Skeletal muscle tissue (tissue), 3 donors: ENCODE measurements at regions not wholly inside any gene's neighbourhood (a gene's known extent, or its start where the extent isn't known, plus 50 kb on each side); places are given as distances from the start of the nearest gene placed in this dataset.

Experiments
- H3K27ac ChIP-seq: one replicate; pipeline ENCODE4 v1.7.0; 2013; ENCODE audit warnings: mild to moderate bottlenecking, low read depth, low read length, inconsistent platforms
- H3K27me3 ChIP-seq, 3 donors: one replicate each; pipeline ENCODE4 v1.7.0; 2013; ENCODE audit warnings: low read length in 3 of 3; ENCODE audit not compliant: control insufficient read depth in 3 of 3, insufficient read depth in 3 of 3
- H3K36me3 ChIP-seq, 3 donors: one replicate each; pipeline ENCODE4 v1.7.0; 2013; ENCODE audit warnings: low read length in 3 of 3; ENCODE audit not compliant: control insufficient read depth in 3 of 3, insufficient read depth in 3 of 3
- H3K4me1 ChIP-seq, 3 donors: one replicate each; pipeline ENCODE4 v1.7.0; 2013; ENCODE audit warnings: low read length in 3 of 3, mild to moderate bottlenecking in 3 of 3; ENCODE audit not compliant: control insufficient read depth in 3 of 3, insufficient read depth in 3 of 3
- H3K4me3 ChIP-seq, 3 donors: one replicate each; pipeline ENCODE4 v1.7.0; 2013; ENCODE audit warnings: low read length in 3 of 3
- H3K9ac ChIP-seq, 3 donors: one replicate each; pipeline ENCODE4 v1.7.0; 2013; ENCODE audit warnings: low read length in 3 of 3, mild to moderate bottlenecking in 3 of 3, moderate library complexity in 2 of 3, low read depth in 1 of 3
- H3K9me3 ChIP-seq, 3 donors: one replicate each; pipeline ENCODE4 v1.7.0; 2013; ENCODE audit warnings: low read length in 3 of 3; ENCODE audit not compliant: control insufficient read depth in 3 of 3
- donor health status: Osteomylitis.

DNA sequence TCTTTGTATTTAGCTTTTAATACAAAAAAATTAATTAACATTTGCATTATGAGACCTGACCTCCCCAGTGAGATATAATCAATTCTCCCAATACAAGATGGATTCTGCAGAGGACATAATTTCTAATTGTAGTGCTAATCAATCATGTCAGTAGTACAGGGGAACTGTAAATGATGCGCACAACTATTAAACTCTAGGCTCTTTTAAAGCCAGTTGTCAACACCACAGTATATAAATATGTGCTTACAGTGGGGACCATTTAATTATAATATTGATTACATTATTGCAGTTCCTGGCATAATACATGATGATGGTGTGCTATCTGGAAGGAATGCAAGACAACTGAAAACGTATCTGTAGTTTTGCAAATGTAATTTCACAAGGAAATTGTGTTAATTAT is 285.6 kb upstream of the EPHA4 start:
- no peak overlapping the region for H3K27ac ChIP-seq
- no peaks in the 10 kb centered on the region for H3K27me3 ChIP-seq
- no peak overlapping the region for H3K4me3 ChIP-seq
- H3K9me3 ChIP-seq: no peaks in the 10 kb centered on the region
- H3K4me1 ChIP-seq: no peaks in the 10 kb centered on the region
- no peak overlapping the region for H3K9ac ChIP-seq
- no peaks in the 10 kb centered on the region for H3K36me3 ChIP-seq

- no peak overlapping the region for H3K9ac ChIP-seq
- H3K4me3 ChIP-seq: no peak overlapping the region
- no peaks in the 10 kb centered on the region for H3K9me3 ChIP-seq
- no peaks in the 10 kb centered on the region for H3K27me3 ChIP-seq
- H3K4me1 ChIP-seq: no peaks in the 10 kb centered on the region
- no peaks in the 10 kb centered on the region for H3K36me3 ChIP-seq
- no peak overlapping the region for H3K27ac ChIP-seq
These were observed 281.2 kb upstream of the EPHA4 start for GRCh38 chr2:221853297-221853696.

DNA sequence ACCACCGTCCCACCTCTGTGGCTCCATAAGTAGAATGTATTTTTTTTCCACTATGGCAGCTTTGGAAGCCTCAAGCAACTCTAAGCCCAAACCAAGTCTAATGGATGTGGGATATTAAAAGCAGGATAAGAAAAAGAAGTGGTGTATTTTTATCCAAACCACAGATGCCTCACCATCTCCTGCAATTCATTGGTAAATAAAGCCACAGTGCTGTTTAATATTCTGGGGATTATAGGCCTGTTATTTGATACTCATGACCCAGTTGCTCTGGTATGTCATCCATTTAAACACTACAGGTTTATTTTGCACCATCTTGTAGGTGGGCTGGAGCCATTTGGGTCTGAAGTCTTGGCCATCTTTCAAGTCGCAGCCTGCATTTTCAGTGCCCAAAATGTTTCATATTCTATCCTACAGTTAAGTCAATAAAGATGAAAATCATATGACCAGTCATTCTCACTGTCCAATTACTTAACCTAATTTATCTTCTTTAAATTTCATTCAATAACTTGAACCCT is 279.5 kb upstream of the EPHA4 start:
- Histone ChIP-seq H3K27ac (no peak overlapping the region), H3K4me1 (no peaks in the 10 kb centered on the region), H3K36me3 (no peaks in the 10 kb centered on the region), H3K4me3 (no peak overlapping the region), H3K27me3 (no peaks in the 10 kb centered on the region), H3K9me3 (no peaks in the 10 kb centered on the region), H3K9ac (no peak overlapping the region)

- no peaks in the 10 kb centered on the region for H3K9me3 ChIP-seq
- no peak overlapping the region for H3K4me3 ChIP-seq
- H3K9ac ChIP-seq: no peak overlapping the region
- no peaks in the 10 kb centered on the region for H3K4me1 ChIP-seq
- no peaks in the 10 kb centered on the region for H3K27me3 ChIP-seq
- H3K27ac ChIP-seq: no peak overlapping the region
- no peaks in the 10 kb centered on the region for H3K36me3 ChIP-seq
These were observed 278.0 kb upstream of the EPHA4 start for GRCh38 chr2:221850076-221850475.

DNA sequence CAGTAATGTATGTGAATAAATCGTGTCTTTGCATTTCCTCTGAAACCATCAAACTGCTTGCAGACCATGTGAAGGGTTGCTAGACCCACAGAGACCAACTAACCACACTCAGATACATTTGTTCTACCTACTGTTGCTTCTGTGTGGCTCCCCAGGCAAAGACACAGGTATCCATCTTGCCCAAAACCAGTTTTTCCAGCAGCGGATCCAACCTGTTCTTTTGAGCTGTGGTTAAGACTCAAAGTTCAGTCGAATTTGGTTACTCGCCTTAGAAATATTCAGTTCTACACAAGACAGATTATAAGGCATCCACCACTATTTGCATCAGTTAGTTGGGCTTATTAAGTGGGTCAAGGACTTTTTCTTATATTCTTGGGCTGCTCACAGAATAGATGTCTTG is 276.2 kb upstream of the EPHA4 start:
- Histone ChIP-seq H3K9me3 (no peaks in the 10 kb centered on the region), H3K4me1 (no peaks in the 10 kb centered on the region), H3K4me3 (no peak overlapping the region), H3K36me3 (no peaks in the 10 kb centered on the region), H3K27me3 (no peaks in the 10 kb centered on the region), H3K9ac (no peak overlapping the region), H3K27ac (no peak overlapping the region)

DNA sequence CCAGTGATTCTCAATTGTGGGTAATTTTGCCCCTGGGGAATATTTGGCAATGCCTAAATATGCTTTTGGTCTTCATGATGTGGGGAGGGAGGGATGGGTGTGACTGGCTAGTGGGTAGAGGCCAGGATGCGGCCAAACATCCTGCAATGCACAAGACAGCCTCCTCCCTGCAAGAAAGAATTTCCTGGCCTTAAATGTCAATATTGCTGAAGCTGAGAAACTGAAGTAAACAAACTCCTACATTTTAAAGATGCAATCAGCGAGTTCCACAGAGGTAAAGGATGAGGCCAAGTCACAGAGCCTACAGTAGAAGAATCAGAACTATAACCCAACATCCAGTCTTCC is 272.9 kb upstream of the EPHA4 start:
- Histone ChIP-seq H3K4me3 (no peak overlapping the region), H3K4me1 (no peaks in the 10 kb centered on the region), H3K9ac (no peak overlapping the region), H3K36me3 (no peaks in the 10 kb centered on the region), H3K9me3 (no peaks in the 10 kb centered on the region), H3K27me3 (no peaks in the 10 kb centered on the region), H3K27ac (no peak overlapping the region)

DNA sequence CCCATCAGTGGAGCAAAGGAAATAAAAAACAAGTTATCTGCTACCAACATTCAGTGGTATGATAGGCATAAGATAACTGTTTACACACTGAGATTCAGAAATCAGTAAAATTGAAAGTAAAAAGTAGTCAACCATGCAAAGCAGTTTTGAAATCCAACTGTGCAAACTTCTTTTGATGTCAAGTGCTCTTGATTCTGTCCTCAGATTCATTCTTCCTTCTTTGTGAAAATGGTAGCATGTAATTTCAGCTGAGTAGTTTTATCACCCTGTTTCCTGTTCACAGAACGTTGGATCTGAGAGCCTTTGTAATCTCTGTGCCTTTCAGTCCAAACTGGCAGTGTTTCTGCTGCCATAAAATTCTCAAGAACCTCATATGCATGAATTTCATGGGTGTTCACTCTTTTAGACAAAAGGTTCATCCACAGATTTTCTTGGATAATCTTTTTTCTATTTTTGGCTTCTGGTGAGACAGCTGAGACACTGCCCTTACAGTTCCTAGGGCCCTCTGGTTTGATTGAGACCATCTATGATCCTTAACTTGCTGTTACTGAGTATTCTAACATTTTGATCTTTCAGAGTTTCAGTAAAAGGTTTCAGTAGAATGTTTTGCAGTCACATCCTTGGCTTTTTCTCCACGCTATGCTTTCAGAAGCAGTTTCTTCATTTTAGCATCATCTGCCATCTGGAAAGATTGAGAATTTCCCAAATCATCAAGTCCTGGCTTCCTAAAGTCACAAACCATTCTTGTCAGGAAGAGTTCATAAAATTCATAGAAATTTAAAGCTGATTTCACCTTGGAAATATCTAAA is 272.3 kb upstream of the EPHA4 start:
- no peaks in the 10 kb centered on the region for H3K9me3 ChIP-seq

GRCh38 chr2:221836095-221836494 is 264.0 kb upstream of the EPHA4 start:
- H3K4me3 ChIP-seq: no peak overlapping the region
- H3K9ac ChIP-seq: no peak overlapping the region
- H3K27me3 ChIP-seq: no peaks in the 10 kb centered on the region
- no peaks in the 10 kb centered on the region for H3K4me1 ChIP-seq
- no peaks in the 10 kb centered on the region for H3K9me3 ChIP-seq
- no peak overlapping the region for H3K27ac ChIP-seq
- H3K36me3 ChIP-seq: no peaks in the 10 kb centered on the region

More for the DNA sequence above, 272.3 kb upstream of the EPHA4 start:
- Histone ChIP-seq H3K4me3 (no peak overlapping the region), H3K27me3 (no peaks in the 10 kb centered on the region), H3K4me1 (no peaks in the 10 kb centered on the region), H3K36me3 (no peaks in the 10 kb centered on the region), H3K9ac (no peak overlapping the region), H3K27ac (no peak overlapping the region)

DNA sequence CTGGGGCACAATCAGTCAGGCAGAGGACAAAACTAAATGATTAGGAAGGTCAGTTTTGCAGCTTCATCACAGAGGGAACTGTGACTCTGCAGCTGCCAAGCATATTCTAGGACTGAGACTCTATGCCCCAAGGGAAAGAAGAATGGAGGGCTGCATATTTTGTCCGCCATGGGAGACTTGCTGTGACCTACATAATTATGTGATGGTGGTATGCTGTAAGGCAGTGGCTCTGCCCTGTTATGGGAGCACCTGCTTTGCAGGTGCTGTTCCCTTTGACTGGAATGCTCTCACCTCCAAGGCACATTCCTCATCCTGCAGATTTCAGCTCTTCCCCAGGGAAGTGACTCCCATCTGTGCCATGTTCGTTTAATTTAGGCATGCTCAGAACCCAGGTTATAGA is 261.9 kb upstream of the EPHA4 start:
- Histone ChIP-seq H3K4me1 (no peaks in the 10 kb centered on the region), H3K9me3 (no peaks in the 10 kb centered on the region), H3K9ac (no peak overlapping the region), H3K4me3 (no peak overlapping the region), H3K36me3 (no peaks in the 10 kb centered on the region), H3K27ac (no peak overlapping the region), H3K27me3 (no peaks in the 10 kb centered on the region)

DNA sequence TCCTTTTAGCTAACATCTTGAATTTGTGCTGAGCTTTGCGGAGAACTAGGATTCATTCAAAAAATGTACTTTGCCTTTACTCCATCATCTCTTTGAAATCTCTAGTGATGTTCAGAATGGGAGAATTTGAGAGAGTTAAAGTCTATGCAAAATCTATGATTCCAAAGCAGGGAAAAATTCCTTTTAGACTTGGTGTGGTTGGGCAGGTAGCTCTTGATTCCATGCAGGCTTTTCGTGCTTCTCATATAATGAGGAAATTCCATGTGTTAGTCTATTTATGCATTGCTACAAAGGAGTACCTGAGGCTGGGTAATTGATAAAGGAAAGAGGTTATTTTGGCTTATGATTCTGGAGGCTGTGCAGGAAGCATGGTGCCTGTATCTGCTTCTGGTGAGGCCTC is 258.9 kb upstream of the EPHA4 start:
- Histone ChIP-seq H3K9me3 (no peaks in the 10 kb centered on the region), H3K27ac (no peak overlapping the region), H3K4me3 (no peak overlapping the region), H3K9ac (no peak overlapping the region), H3K36me3 (no peaks in the 10 kb centered on the region), H3K4me1 (no peaks in the 10 kb centered on the region), H3K27me3 (no peaks in the 10 kb centered on the region)
